ENCODE measurements at regions not wholly inside any gene's neighbourhood (a gene's known extent, or its start where the extent isn't known, plus 50 kb on each side); places are given as distances from the start of the nearest gene placed in this dataset.

GRCh38 chr9:13508681-13509080, 229.2 kb upstream of the MPDZ start:
- Histone ChIP-seq H4K20me1 (ENCODE audit: control insufficient read depth, insufficient read depth, insufficient read length) (no peaks in the 10 kb centered on the region), H3K14ac (ENCODE audit: insufficient read depth, low read length) (no peak overlapping the region), H4K5ac (ENCODE audit: insufficient read length, low read depth, low read length) (no peak overlapping the region), H2BK15ac (ENCODE audit: low read depth, low read length) (no peak overlapping the region), H2BK20ac (ENCODE audit: low read depth, low read length, poor library complexity, severe bottlenecking) (no peak overlapping the region), H3K23ac (ENCODE audit: insufficient read length, low read depth, low read length) (no peak overlapping the region), H2BK120ac (ENCODE audit: low read depth, low read length, poor library complexity, severe bottlenecking) (no peak overlapping the region), H3K56ac (ENCODE audit: insufficient read length, low read depth, low read length) (no peak overlapping the region), H4K8ac (replicated peaks; ENCODE audit: insufficient read length, low read depth, low read length) (no peak overlapping the region), H3K9ac (ENCODE audit: extremely low read depth, insufficient read length, low read length) (no peak overlapping the region), H2BK12ac (ENCODE audit: insufficient read length, low read depth, low read length) (no peak overlapping the region), H2BK5ac (ENCODE audit: insufficient read length, low read length) (no peak overlapping the region), H2AFZ (ENCODE audit: low read length) (no peak overlapping the region), H3K18ac (ENCODE audit: insufficient read length, low read depth, low read length) (no peak overlapping the region), H3K27me3 (ENCODE audit: insufficient read depth, low read length) (no peaks in the 10 kb centered on the region), H3T11ph (ENCODE audit: low read length) (no peak overlapping the region), H3K4me1 (ENCODE audit: insufficient read depth, low read length) (0 out of 2 replicates have a peak, but pooled peaks cover 1% of the 10 kb centered on the region), H3K4ac (ENCODE audit: low read depth, low read length) (no peak overlapping the region), H3K79me1 (ENCODE audit: insufficient read depth, low read depth, low read length, poor library complexity, severe bottlenecking) (no peaks in the 10 kb centered on the region), H2AK5ac (ENCODE audit: insufficient read length, low read length) (no peak overlapping the region), H3K79me2 (ENCODE audit: insufficient read depth, low read length) (no peaks in the 10 kb centered on the region), H3K9me3 (ENCODE audit: control insufficient read depth, low read depth, low read length) (no peaks in the 10 kb centered on the region), H3K4me2 (ENCODE audit: insufficient read depth, insufficient read length, low read length) (no peak overlapping the region), H3K23me2 (ENCODE audit: insufficient read length, low read depth, low read length, poor library complexity, severe bottlenecking) (no peaks in the 10 kb centered on the region), H4K91ac (ENCODE audit: insufficient read length, low read depth, low read length) (no peak overlapping the region), H3K27ac (ENCODE audit: insufficient read length, low read depth, low read length) (no peak overlapping the region)
- H3K27ac Mint-ChIP-seq, result no peak overlapping the region
- H3K36me3 Mint-ChIP-seq (ENCODE audit: insufficient read depth in 1 of 3, low read depth in 3 of 3), result peaks cover 0 to 6% (median 2%) of the 10 kb centered on the region in 3 experiments; a peak in 2 of 7 replicates
- peaks cover 9 to 26% of the 10 kb centered on the region in 2 experiments for H3K4me1 Mint-ChIP-seq
- H3K4me3 Mint-ChIP-seq, result no peak overlapping the region
- no peak for TF ChIP-seq CTCF (conservative IDR thresholded peaks at IDR 0.05)
- peaks cover 0 to 5% of the 10 kb centered on the region in 2 experiments; a peak in 1 of 5 replicates for H3K9me3 Mint-ChIP-seq
- no peak for DNase-seq
- H3K27me3 Mint-ChIP-seq (ENCODE audit: low read depth), result no peaks in the 10 kb centered on the region
